ENCODE measurements at regions not wholly inside any gene's neighbourhood (a gene's known extent, or its start where the extent isn't known, plus 50 kb on each side); places are given as distances from the start of the nearest gene placed in this dataset.
"Not testable (repeated sequence)": the region's sequence is repeated elsewhere in the genome, so short reads cannot be mapped to it uniquely, and the experiment has no call there.

DNA sequence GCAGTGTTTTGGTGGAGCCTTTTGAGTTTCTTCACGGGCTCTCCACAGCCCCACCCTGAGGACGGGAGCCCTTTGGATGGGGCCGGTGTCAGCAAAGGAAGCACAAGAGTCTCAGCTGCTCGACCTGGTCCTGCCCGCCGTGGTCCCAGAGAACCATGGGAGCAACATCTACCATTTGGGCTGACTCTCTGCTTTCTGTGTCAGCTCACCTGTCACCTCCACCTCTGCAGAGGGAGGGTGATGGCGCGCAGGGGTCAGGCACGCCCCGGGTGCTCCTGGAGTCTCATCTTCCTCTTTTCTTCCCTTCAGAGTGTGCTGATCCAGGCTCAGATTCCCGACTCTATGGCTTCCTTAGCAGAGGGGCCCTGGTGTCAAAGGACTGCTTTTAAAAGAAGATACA, 171.7 kb downstream of the LAT start:
- no peak for DNase-seq

GRCh38 chr16:29155866-29156200, 171.0 kb downstream of the LAT start:
- not testable (repeated sequence) for DNase-seq

DNA sequence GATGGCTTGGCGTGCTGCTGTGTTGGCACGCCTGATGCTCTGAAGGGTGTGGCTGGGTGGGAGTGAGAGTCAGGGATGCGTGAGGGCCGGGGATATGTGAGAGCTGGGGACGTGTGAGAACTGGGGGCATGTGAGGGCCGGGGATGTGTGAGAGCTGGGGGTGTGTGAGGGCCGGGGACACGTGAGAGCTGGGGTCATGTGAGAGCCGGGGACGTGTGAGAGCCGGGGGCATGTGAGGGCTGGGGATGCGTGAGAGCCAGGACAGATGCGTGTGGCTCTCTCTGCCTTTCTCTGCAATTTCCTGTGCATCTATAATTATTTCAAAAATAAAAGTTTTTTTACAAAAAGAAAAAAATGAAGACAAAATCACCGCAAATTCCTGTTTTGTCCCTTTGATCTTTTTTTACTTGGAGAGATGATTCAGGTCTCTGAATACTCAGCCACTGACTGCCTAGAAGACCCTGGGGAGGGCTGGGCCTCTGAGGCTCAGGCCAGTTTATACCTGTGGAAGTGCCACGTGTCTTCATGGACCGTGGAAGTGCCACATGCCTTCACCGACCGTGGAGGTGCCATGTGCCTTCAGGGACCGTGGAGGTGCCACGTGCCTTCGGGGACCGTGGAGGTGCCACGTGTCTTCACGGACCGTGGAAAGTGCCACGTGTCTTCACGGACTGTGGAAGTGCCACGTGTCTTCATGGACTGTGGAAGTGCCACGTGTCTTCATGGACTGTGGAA, 170.4 kb downstream of the LAT start:
- DNase-seq = not testable (repeated sequence)

DNA sequence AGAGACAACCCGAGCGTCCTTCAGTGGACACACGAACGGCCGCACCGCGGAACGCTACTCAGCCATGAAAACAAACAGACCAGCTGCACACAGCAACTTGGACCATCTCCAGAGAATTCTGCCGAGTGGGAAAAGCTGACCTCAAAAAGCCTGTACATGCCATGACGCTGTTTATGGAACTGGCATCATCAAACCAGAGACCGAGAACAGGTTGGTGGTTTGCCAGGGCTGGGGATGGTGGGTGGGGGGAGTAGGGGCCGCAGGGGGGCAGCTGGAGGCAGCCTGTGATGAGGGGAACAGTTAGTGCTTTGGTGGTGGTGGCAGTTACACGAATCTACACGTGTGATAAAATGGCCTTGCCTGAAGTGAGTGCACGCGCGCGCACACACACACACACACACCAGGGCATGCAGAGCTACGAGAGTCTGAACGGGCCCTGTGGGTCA, 169.8 kb downstream of the LAT start:
- no peak for DNase-seq

DNA sequence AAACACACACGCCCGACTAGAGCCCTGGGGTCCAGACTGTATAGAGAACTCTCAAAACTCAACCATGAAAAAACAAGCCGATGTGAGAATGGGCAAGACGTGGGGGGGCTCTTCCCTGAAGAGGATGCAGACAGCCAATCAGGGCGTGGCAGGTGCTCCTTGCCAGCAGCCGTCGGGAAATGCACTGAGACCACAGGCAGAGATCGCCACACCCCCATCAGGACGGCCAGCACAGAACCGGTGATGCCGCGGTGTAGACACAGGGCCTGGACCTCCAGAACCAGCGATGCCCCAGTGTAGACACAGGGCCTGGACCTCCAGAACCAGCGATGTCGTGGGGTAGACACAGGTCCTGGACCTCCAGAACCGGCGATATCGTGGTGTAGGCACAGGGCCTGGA, 169.2 kb downstream of the LAT start:
- DNase-seq = no peak

- DNase-seq = not testable (repeated sequence)
Observed at GRCh38 chr16:29153307-29153706, 168.5 kb downstream of the LAT start.

DNA sequence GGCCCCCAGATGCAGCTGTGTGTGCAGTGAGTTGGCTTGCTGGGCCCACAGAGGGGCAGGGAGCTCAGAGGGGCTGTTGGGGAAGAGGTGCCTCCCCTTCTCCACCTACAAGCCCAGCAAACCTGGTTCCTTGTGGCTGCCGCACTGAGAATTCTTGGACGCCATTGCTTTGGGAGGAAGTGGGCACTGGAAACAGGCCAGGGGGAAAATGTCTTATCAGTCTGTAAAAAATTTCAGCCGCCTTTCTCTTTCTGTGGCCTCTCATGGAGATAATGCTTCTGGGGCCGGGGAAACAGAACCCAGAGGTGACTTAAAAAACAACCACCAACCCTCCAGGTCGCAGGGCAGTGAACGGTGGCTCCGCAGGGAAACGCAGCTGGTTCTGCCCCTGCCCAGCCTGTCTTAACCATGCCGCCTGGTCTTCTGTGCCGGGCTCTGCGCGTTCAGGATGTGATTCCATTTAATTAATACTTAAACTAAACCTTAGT, 167.7 kb downstream of the LAT start:
- DNase-seq = not testable (repeated sequence)

- no peak for DNase-seq
Observed at GRCh38 chr16:29151317-29151716, 166.5 kb downstream of the LAT start.

DNA sequence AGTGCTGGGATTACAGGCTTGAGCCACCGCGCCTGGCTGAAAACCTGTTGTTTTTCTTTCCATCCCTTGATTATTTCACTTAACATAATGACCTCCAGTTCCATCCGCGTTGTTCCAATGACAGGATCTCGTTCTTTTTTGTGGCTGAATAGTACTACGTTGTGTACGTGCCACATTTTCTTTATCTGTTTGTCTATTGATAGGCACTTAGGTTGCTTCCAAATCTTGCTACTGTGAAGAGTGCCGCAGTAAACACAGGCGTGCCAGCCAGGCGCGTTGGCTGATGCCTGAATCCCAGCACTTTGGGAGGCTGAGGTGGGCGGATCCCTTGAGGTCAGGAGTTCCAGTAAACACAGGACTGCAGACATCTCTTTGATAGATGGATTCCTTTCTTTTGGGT, 165.1 kb downstream of the LAT start:
- DNase-seq = not testable (repeated sequence)

DNA sequence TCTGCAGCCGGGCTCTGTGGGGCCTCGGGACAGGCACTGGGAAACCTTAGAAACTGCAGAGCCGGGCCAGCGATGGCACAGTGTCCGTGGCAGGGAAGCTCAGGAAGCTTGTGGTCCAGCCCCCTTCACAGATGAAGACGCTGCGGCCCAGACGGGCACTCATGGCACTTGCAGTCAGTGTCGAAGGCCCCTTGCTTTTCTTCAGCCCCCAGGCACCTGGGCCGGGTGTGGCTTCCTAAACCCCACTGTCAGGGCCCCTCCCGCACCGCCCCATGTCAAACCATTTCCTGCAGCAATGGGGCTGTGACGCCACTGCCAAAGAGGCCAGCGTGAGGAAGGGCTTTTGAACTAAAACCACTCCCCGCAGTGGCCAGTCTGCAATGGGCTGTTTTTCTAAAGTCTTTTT, 164.0 kb downstream of the LAT start:
- DNase-seq = peak; percentile 49

- peak; percentile 54 for DNase-seq
Observed at GRCh38 chr16:29148131-29148691, 163.4 kb downstream of the LAT start.

- DNase-seq = not testable (repeated sequence)
Observed at GRCh38 chr16:29147710-29148109, 162.9 kb downstream of the LAT start.

DNA sequence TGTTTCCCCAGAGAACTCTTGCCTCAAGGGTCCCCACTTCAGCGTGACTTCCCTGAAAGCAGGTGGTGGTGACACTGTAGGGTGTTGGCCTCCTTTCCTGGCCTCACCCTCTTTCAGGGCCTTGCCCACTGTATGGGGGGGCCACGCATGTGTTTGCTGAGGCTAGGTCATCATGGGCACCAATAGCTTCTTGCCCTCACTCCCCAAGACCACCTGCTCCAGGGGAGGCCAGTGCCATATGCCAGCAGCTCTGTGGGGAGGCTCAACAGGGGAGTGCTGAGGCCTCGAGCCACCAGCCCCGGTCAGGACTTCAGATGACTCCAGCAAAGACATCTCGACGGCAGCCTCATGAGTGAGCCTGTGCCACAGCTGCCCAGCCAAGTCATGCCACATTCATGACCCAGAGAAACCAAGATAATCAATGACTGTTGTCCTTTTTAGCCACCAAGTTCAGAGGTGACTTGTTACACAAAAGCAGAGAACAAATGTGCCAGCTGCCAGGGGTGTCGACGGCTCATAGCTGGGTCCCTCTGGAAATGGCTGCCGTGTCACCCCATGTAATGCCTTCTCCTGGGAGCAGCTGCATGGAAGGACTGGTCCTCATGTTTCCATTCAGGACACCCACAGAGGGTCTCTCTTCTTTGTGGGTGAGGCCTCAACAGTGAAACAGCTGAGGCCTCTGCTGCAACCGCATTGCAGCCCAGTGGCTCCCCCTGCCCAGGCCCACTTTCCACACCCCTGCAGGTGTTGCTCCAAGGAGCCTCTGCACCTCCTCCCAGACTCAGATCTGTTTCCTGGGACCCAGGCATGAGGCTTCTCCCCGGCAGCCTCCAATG, 162.2 kb downstream of the LAT start:
- DNase-seq = not testable (repeated sequence)

- DNase-seq = no peak
Observed at GRCh38 chr16:29146266-29146665, 161.4 kb downstream of the LAT start.

DNA sequence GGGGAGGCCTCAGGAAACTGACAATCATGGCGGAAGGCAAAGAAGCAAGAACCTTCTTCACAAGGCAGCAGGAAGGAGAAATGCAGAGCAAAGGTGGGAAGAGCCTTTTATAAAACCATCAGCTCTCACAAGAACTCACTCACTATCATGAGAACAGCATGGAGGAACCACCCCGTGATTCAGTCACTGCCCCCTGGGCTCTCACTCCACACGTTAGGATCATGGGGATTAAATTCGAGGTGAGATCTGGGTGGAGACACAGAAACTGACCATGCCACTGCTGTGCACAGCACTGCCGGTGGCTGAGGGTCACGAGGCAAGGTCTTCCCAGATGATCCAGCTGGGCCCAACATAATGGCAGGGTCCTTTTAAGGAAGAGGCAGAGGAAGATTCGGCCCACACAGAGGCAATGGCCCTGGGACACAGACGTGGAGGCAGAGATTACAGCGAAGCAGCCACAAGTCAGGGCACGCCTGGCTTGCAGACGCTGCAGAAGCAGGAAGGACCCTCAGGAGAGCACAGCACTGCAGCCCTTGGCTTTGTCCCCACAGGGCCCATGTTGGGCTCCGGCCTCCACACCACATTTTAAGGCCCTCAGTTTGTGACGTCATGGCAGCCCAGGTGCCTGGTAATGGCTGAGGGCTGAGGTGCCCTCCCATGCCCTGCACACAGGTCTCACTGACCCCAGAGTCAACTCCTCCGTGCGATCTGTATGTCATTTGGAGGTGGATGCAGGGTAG, 160.8 kb downstream of the LAT start:
- DNase-seq = not testable (repeated sequence)

GRCh38 chr16:29145086-29145485, 160.2 kb downstream of the LAT start:
- DNase-seq = not testable (repeated sequence)

DNA sequence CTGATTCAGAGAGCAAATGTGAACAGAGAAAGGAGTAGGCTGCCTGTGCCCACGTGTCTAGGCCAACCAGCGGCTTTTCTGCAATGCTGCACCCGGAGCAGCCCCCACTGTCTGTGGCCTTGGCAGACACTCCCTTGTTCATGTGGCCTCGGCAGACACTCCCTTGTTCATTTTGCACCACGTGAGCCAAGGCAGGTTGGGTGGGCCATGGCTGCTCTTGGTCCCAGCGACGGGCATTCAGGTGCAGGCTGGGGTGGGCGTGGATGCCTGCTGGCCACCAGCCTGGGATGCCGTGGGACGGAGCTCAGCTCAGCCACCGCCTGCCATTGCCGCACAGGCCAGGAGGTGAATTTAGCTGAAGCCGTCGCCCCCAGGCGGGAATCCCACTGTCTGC, 159.8 kb downstream of the LAT start:
- not testable (repeated sequence) for DNase-seq

DNA sequence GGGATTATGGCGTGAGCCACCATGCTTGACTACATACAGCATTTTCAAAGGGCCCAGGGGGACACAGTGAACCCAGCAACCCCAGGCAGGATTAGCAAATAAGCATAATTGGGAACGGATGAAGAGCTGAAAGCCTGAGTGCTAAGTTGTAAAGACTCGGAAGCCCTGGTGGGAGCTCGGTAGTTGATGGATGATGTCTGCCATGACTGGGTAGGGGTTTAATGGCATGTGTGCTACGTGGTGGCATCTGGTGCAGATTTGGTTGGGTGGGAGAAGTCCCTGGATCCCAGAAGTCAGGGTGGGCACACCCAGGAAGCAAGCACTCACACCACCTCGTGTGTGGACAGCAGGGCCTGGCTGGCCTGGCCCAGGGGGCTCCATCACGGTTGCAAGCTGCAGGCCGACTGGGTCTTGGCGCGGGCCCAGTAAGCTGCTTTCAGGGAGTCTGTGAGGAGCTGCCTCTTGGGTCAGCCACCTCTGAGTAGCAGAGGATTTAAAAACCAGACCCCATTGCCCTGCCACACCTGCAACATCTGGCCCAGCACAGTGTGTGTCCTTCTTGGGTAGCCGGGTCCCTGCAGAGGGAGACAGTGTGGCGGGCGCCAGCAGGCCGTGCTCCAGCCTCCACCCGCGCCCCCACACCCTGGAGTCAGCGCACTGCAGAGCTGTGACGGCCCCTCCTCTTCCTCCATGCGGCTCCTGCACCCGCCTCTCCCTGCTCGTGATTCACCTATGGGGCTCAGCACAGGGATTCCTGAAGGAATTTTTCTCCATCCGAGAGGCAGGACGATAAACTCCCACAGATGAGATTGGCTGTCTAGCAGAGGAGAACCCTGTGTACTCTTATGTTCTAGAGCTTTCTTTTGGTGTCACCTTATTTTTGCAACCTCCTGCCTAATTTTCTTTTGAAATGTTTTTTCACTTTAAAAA, 159.2 kb downstream of the LAT start:
- DNase-seq = not testable (repeated sequence)

DNA sequence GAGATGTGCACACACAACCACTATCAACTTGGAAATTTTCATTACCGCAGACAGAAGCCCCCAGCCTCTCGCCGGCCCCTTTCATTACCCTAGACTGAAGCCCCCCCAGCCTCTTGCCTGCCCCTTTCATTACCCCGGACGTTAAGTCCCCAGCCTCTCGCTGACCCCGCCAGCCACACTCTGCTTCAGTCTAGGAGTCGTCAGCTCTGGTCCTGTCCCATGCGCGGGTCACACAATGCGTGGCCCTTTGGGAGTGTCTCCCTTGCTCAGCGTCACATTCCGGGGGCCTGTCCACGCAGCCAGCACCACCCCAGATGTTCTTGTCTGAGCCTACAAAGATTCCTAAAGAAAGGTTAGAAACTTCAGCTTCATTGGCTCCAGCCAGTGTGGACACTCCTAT, 157.7 kb downstream of the LAT start:
- DNase-seq = not testable (repeated sequence)

DNA sequence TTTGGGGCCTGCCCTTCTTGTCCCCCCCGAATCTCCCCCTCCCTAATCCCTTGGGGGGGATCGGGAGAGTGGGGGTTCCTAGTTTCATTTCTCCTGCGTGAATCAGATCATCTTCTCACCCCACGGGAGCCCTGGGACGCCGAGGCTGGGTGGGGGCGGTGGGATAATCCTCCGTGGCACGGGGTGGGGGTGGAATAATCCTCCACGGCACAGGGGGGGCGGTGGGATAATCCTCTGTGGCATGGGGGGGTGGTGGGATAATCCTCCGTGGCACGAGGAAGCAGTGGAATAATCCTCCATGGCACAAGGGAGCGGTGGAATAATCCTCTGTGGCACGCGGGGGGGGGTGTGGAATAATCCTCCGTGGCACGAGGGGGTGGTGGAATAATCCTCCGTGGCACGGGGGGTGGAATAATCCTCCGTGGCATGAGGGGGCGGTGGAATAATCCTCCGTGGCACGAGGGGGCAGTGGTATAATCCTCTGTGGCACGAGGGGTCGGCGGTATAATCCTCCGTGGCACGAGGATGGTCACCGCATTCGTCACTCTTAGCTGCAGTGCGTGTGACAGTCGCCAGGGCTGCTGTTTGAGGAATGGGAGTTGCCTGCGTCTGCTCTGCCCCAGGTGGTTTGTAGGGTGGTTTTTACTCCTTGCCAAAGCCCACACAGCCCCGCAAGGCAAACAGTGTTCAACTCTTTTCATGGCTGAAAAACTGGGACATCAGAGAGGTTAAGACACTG, 156.9 kb downstream of the LAT start:
- no peak for DNase-seq

DNA sequence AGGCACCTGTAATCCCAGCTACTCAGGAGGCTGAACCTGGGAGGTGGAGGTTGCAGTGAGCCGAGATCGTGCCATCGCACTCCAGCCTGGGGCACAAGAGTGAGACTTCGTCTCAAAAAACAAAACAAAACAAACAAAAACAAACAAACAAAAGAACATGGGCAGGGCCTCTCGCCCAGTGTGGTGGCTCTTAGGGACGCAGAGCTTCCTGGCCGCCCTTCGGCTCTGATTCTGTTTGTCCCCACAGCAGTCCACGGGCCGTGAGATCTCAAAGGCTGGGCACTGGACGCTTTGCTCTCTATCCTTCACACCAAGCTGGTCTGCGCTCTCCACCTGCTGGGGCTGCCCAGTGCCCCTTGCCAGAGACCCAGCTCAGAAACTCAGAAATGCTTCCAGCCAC, 156.3 kb downstream of the LAT start:
- DNase-seq = not testable (repeated sequence)
